HS-27A (cell line): ENCODE measurements at regions not wholly inside any gene's neighbourhood (a gene's known extent, or its start where the extent isn't known, plus 50 kb on each side); places are given as distances from the start of the nearest gene placed in this dataset.

Experiments used
- DNase-seq: peaks from one replicate; pipeline ENCODE4 v3.0.0-alpha.2; 2012; ENCODE audit warnings: low read depth, missing footprints

DNA sequence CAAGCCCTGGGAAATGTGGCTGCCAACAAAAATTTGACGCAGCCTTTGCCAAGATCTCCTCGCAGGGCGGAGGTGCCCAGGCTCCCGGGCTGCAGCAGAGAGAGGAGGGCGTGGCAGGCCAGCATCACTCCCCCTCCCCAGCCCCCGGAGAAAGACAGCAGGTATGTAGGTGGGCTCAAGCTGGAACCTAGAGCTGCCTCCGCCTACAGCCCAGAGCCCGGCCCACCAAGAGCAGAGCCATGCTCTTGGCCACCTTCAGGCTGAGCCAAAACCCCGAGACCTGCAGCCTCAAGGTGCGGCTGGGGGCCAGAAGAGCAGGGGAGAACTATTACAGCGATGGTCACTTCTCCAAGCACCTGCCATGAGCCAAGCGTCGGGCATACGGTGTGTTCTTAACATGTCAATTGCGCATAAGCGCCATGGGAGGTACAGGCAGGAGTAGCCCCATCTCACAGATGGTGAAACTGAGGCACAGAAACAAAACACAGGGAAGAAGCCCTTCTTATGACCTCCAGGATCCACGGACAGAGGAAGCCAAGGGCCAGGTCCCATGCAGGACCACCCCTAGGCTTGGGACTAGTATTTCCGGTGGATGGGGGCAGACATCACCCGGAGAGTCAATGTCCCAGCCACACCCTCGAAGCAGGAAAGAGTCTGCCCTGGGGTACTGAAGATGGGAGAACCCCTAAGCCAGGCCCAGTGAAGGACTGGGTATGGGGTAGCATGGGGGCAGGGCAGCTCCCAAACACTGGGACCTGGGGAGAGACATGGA is 109.0 kb downstream of the NCOR2 start:
- no peak for DNase-seq

- DNase-seq = no peak
Measured at GRCh38 chr12:124457287-124458219, 109.9 kb downstream of the NCOR2 start.

DNA sequence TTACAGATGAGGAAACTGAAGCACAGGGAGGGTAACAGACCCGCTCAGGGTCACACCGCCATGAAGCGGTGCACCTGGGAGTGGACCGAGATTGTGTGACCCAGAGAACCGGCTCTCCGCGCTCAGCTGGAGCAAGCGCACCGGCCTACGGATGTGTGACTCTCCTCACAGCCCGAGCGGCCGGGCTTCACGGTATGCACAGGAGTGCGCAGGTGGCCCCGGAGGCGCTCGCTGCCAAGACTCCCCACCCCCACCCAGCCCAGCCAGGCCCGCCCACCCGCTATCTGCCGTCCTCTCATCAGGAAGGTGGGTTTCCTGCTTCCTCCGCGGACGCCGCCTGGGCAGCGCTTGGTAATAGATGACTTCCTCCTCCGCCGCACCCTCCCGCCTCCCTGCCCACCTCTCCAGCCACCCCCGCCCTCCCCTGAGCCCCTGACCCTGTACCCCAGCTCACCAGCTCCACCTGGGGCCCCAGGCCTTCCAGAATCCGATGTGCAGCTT is 110.7 kb downstream of the NCOR2 start:
- no peak for DNase-seq

DNA sequence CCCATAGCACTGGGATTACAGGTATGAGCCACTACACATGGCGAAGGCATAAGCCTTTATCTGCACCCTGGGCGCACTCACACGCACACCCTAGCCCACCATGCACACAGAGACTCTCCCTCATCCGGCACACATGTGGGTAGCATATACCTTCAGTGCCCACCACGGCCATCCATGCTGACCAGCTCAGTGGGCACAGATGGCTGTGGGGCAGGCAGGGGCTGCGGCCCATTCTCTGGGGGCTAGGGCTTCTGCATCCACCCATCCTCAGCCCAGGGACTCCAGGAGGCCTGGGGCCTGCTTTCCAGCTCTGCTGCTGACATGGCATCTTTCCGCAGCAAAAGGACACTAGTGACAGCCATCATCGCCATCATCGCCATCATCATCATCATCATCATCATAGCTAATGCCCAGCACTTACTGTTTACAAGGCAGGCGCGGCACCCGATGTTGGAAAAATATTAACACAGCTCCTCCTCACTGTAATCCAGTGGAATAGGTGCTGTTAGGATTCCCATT is 111.2 kb downstream of the NCOR2 start:
- no peak for DNase-seq

- DNase-seq = no peak
Measured at GRCh38 chr12:124455336-124455735, 112.1 kb downstream of the NCOR2 start.

DNA sequence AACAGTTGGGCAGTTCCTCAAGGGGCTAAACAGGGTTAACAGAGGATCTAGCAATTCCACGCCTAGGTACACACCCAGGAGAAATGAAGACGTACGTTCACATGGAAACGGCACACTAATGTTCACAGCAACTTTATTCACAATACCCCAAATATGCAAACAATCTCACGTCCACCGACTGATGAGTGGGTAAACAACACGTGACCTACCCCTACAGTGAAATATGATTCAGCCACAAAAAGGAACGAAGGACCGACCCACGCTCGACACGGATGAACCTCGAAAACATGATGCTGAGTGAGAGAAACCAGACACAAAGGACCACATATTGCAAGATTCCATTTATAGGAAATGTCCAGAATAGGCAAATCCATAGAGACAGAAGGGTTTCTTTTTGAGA is 112.7 kb downstream of the NCOR2 start:
- DNase-seq = no peak

DNA sequence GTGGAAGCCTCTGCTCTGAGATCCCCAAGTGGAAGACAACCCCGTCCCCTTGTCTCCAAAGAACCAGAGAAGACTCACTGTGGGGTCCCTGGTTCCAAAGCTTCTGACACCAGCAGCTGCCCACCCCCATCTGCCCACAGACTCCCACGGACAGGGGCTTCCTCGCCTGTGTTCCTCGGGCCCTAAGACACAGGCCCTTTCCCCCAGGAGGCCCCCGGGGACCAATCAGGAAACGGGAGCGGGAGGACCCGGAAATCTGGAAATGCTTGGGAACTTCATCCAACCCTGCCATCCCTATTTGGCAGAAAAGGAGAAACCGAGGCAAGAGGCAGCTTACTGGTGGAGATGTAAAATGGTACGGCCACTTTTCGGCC is 113.1 kb downstream of the NCOR2 start:
- DNase-seq = no peak

GRCh38 chr12:124453419-124454351 is 113.7 kb downstream of the NCOR2 start:
- peak; percentile 59 for DNase-seq

GRCh38 chr12:124452576-124453331 is 114.7 kb downstream of the NCOR2 start:
- DNase-seq = no peak

DNA sequence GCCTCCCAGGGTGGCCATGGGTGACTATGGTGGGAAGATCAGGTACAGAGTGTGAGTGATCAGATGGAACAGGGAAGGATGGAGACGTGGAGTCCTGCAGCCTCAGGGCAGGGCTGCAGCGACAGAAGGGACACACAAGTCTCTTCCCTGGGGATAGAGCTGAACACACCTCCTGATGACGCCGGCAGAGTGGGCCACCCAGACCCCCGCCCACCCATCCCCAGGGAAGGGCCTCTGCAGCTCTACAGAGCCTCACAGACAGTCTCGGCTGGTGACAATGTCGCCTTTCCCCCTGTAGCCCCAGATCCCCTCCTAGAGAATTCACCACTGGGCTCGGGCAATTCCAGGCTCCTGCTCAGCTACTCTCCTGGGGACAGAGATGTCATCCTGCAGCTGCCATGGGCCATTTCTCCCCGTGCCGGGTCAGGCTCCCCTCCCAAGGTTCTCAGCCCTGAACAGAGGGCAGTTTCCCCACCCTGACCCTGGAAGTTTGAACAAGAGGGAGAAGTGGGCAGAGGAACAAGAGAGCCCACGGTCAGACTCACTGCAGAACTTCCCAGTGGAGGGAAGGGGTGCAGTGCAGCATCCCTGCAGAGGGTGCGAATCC is 115.7 kb downstream of the NCOR2 start:
- DNase-seq = no peak

GRCh38 chr12:124451016-124451415 is 116.4 kb downstream of the NCOR2 start:
- no peak for DNase-seq

- DNase-seq = no peak
Measured at GRCh38 chr12:124450376-124450750, 117.0 kb downstream of the NCOR2 start.

- DNase-seq = no peak
Measured at GRCh38 chr12:124449623-124450375, 117.6 kb downstream of the NCOR2 start.

- DNase-seq = no peak
Measured at GRCh38 chr12:124448955-124449622, 118.3 kb downstream of the NCOR2 start.

DNA sequence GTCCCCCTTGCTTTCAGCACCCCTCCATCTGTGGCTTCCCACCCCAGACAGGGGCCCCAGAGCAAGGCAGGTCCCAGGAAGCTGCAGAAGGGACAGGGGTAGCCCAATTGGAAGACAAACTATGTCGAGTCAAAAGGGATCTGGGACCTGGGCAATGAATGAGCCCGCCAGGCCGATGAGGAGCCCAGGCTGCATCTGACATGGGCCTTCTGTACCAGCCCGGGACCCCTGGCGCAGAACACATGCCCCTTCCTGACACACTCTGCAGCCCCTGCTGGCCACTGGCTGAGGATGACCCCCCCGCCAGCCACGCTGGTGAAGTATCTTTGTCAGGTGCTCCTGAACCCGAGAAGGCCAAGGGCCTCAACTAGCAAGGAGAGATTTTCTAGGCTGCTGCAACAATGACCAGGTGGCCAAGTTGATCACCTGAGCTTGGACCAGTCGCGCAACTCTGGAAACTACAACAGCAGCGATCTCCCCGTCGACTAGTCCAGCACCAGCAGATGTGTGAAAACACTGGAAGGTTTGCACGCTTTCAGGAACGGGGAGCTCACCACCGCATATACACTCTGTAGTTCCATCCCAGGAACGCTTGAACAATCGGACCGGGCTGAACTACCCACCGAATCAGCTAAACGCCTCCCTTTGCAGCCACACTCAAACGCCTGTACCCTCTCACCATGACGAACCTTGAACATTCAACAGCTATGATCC is 119.0 kb downstream of the NCOR2 start:
- DNase-seq = no peak

DNA sequence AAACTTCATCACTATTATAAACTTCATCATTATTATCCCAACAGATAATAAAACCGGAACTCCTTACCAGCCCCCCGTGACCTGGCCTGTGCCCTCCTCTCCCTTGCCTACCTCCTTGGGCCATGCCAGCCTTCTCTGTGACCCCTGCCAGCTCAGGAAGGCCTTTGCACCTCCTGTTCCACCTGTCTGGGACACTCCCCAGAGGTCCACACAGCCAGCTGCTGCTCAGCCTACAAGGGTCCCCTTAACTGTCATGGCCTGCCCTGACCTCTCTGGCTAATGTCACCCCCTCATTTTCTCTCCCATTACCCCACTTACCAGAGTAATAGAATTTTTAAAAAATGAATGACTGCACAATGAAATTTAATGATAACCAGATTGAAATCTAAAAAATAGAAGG is 121.0 kb downstream of the NCOR2 start:
- no peak for DNase-seq

GRCh38 chr12:124445826-124446225 is 121.6 kb downstream of the NCOR2 start:
- no peak for DNase-seq

GRCh38 chr12:124445121-124445718 is 122.2 kb downstream of the NCOR2 start:
- no peak for DNase-seq
